ENCODE measurements at regions not wholly inside any gene's neighbourhood (a gene's known extent, or its start where the extent isn't known, plus 50 kb on each side); places are given as distances from the start of the nearest gene placed in this dataset.

DNA sequence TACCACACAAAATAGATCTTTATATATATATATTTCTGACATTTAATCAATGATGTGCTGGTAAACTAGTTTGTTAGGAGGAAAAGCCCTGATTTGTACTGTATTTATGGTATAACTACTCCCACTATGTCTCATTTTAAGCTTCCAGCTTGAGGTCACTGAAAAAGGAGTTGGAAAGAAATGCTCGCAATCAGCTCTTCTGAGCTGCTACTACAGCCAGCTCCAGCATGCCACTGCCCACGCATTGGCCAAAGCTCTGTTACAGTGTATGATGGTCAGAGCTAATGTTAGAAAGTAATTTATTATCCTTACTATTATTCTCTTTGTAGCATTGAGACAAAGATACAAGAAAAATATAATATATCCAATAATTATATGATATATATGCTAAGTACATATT, 55.0 kb upstream of the PCED1B start:
- TF ChIP-seq CTCF (IDR thresholded peaks at IDR 0.05) (no peak), POLR2A (IDR thresholded peaks at IDR 0.05) (no peak)

All from heart left ventricle (tissue), 13 donors.